Mucosa of gallbladder (tissue), 1 donor: ENCODE measurements at regions not wholly inside any gene's neighbourhood (a gene's known extent, or its start where the extent isn't known, plus 50 kb on each side); places are given as distances from the start of the nearest gene placed in this dataset.
"Not testable (repeated sequence)": the region's sequence is repeated elsewhere in the genome, so short reads cannot be mapped to it uniquely, and the experiment has no call there.

ENCODE experiments used
- DNase-seq: peaks from one replicate; pipeline ENCODE4 v3.0.0-alpha.2; 2020; ENCODE audit warnings: low spot score
- donor health status: DM: no; HTN: no; CAD: no.

GRCh38 chr18:78788161-78788560 is 191.5 kb upstream of the SALL3 start:
- no peak for DNase-seq

- DNase-seq: no peak
Measured at GRCh38 chr18:78789850-78790249, 189.8 kb upstream of the SALL3 start.

DNA sequence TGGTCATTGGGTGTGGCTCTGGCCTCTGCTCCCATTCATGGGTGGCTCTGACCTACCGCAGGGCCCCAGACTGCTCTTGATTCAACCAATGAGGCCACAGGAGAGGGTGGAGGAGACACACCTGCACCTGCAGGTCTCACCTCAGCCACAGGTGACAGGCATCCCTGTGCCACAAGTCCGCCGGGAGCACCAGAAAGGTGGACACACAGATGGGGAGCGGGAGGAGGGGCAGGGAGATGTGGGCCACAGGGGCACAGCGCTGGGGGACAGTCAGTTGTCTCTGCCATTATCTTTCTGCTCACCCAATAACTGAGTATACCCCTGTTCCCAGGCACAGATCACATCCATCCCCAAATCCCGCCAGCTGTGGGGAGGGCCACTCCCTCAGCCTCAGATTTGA is 189.1 kb upstream of the SALL3 start:
- no peak for DNase-seq

DNA sequence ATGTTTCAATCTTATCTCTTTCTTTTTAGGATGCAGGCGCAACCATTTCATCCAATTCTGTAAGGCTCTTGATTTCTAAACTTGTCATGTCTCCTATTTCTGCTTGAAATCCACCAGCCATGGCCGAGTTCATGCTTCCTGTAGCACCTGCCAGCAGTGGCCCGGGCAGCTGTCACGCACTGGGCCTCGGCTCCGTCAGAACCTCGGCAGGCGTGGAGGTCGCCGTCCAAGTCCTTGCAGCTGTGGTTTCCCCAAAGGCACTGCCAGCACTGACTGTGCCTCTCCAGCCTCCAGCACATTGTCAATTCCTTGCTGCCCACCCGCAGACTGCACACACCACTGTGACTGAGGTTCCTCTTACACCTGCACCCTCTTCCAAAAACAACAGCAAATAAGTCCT is 188.7 kb upstream of the SALL3 start:
- DNase-seq: no peak

DNA sequence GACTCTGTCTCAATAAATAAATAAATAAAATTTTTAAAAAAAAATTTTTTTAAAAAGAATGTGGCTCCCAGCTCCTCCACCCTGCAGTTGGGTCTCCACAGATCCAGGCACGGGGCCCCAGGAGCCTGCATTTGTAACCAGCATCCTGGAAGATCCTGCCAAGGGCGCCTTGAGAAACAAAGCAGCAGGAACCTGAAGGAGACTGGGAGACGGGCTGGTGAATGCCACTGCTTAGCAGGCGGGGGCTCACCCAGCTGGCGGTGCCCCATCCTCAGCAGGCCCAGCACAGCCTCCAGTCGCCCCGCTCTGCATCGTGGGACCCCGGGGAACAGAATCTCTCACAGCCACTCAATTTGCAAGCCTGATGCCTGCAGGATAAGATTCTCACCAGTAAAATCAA is 187.5 kb upstream of the SALL3 start:
- DNase-seq: no peak

- no peak for DNase-seq
Measured at GRCh38 chr18:78792736-78793135, 186.9 kb upstream of the SALL3 start.

- DNase-seq: no peak
Measured at GRCh38 chr18:78793313-78794070, 186.1 kb upstream of the SALL3 start.

DNA sequence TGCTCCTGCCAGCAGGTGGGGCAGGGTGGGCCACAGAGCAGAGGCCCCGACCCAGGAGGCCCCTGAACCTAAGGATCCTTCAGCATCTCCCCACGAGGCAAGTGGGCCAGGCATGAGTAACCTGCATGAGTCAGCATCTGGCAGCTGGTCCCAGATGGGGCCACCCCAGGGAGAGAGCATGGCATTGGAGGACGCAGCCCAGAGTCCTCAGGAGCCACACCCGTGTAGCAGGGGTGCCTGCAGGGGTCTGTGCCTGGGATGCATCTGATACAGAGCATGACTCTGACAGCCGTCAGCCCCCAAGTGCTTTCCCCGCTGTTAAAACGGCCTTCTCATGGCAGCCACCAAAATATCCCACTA is 185.6 kb upstream of the SALL3 start:
- no peak for DNase-seq

GRCh38 chr18:78796693-78797455 is 182.7 kb upstream of the SALL3 start:
- no peak for DNase-seq

- no peak for DNase-seq
Measured at GRCh38 chr18:78797499-78797898, 182.1 kb upstream of the SALL3 start.

DNA sequence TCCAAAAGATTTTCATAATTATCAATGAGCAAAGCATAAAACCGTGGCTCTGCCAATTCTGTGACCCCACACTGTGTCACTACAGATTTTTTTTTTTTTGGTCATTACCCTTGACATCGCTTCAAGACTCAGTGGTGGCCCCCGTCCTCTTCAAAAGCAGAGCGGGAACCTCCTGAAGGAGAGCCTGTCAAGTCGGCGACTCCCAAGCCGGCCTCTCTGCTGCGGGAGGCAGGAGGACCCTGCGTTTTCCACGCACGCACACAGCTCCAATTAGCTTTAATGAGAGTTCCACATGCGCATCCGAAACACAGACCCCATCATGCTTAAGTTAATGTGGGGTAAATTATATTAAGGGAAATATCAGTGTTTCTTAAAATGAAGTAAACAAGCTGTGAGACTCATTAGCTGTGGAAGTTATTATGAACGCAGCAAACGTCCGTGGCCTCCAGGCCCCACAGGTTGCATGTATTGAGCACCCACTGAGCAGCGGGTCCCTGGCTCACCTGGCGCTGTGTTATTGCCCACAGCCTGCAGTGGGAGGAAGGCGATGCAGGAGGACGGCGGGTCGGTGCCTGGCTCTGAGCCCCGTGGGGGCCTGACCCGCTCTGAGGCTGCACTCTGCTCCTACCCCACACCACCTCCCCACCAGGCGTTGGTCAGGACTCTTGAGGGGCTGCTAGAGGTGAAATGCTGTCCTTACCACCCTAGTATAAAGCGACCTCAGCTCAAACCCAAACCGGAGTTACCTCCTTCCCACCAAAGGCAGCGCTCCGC is 181.0 kb upstream of the SALL3 start:
- no peak for DNase-seq

DNA sequence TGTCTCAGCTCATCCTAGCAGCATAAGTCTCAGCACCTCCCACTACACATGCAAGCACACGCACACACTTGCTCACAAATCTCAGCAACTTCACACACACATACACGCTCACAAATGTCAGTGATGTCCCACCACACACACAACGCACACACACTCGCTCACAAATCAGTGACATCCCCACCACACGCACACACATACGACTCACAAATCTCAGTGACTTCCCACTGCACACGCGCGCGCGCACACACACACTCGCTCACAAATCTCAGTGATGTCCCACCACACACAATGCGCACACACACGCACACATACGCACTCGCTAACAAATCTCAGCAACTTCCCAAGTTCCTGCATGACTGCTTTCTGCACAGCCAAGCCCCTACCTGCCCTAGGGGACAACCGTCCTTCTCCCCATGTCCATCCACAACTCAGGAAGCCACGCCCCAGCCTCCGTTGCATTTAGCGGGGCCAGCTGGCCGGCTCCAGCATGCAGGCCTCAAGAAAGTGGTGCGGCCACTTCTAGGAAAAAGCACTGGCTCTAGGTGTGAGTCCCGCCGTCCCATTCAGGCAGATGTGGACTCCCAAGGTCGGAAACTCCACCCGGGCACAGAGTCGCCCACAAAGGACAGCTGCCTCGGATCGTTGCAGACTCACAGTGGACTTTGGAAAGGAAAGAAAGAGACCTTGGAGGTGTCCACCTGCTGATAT is 180.1 kb upstream of the SALL3 start:
- DNase-seq: no peak

- not testable (repeated sequence) for DNase-seq
Measured at GRCh38 chr18:78800102-78800851, 179.3 kb upstream of the SALL3 start.

DNA sequence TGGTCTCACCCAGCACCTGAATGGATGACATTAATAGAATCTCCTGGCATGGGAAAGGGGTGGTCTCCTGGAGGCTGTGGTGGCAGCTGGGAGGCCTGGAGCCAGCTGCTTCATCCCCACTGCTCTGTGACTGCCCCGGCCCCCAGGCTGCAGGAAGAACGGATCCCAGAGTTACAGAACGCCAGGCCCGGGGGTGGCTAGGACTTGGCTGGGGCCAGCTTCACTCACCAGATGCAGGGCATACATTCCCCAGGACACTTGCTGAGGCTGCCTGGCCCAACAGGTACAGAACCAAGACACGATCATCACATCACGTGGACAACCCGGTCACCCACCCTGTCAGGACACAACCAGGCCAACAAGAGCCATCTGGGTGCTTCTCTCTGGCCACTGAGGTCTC is 178.6 kb upstream of the SALL3 start:
- DNase-seq: no peak

DNA sequence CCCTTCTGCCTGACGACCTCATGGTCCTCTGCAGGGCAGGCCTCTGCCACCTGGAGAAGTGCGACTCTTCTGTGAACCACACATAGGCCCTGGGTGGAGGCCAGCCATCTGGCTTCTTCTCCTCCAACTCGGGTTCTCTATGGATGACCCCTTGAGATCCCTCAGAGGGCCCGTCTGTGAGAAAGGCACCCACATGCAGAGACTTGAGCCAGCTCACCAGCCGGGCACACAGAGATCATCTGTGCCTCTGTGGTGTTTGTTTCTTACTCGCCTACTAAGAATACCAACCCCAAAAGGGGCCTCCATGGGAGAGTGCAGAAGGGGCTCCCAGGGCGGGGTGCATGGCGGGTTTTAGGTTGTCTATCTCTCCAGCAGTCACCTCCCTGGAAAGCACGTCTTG is 176.5 kb upstream of the SALL3 start:
- no peak for DNase-seq

DNA sequence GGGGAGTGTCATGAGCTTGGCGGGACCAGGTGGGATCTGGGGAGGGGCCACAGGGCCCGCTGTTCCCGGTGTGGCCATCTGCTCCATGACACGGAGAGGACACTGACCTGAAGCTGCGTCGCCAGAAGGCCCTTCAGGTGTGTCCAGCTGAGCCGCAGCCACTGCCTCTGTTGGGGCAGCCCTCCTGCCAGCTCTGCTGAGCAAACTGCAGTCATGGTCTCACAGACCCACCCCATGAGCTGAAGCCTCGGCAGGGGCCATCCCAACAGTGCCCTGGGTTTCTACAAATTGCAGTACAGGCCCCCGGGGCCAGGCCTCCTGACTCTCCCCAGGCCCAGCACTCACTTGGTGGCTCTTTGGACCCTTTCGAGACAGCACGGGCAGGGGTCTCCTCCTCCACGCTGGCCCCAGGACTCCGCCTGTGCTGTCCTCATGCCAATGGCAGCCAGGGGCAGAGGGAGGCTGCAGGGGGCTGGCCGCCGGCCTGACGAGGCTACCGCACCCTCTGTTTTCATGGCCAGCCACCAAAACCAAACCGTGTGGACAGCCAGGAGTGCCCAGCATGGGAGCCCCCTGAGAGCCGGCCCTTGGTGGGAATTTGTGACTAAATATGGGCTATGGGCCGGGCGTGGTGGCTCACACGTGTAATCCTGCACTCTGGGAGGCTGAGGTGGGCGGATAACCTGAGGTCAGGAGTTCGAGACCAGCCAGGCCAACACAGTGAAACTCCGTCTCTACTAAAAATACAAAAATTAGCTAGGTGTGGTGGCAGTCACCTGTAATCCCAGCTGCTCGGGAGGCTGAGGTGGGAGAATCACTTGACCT is 175.2 kb upstream of the SALL3 start:
- no peak for DNase-seq

- no peak for DNase-seq
Measured at GRCh38 chr18:78805840-78806239, 173.8 kb upstream of the SALL3 start.

- DNase-seq: no peak
Measured at GRCh38 chr18:78807668-78808067, 171.9 kb upstream of the SALL3 start.

GRCh38 chr18:78809845-78810244 is 169.8 kb upstream of the SALL3 start:
- DNase-seq: no peak

- DNase-seq: no peak
Measured at GRCh38 chr18:78810706-78811105, 168.9 kb upstream of the SALL3 start.
